ENCODE measurements at regions not wholly inside any gene's neighbourhood (a gene's known extent, or its start where the extent isn't known, plus 50 kb on each side); places are given as distances from the start of the nearest gene placed in this dataset.
"Not testable (repeated sequence)": the region's sequence is repeated elsewhere in the genome, so short reads cannot be mapped to it uniquely, and the experiment has no call there.

GRCh38 chr6:66526061-66526460, 819.0 kb upstream of the EYS start:
- DNase-seq = no peak

- no peak for DNase-seq
Observed at GRCh38 chr6:66522864-66523263, 815.8 kb upstream of the EYS start.

- DNase-seq = no peak
Observed at GRCh38 chr6:66516377-66516776, 809.4 kb upstream of the EYS start.

- no peak for DNase-seq
Observed at GRCh38 chr6:66508433-66508832, 801.4 kb upstream of the EYS start.

GRCh38 chr6:66499851-66500250, 792.8 kb upstream of the EYS start:
- DNase-seq = no peak

- no peak for DNase-seq
Observed at GRCh38 chr6:66496659-66497058, 789.6 kb upstream of the EYS start.

GRCh38 chr6:66494643-66495042, 787.6 kb upstream of the EYS start:
- DNase-seq = not testable (repeated sequence)

GRCh38 chr6:66489269-66489987, 782.4 kb upstream of the EYS start:
- DNase-seq = no peak

- no peak for DNase-seq
Observed at GRCh38 chr6:66481216-66481615, 774.2 kb upstream of the EYS start.

- no peak for DNase-seq
Observed at GRCh38 chr6:66478705-66479104, 771.7 kb upstream of the EYS start.

GRCh38 chr6:66435321-66435720, 728.3 kb upstream of the EYS start:
- DNase-seq = no peak

GRCh38 chr6:66429210-66429609, 722.2 kb upstream of the EYS start:
- DNase-seq = no peak

GRCh38 chr6:66423047-66423446, 716.0 kb upstream of the EYS start:
- DNase-seq = no peak

- DNase-seq = no peak
Observed at GRCh38 chr6:66421570-66421969, 714.5 kb upstream of the EYS start.

GRCh38 chr6:66418906-66419305, 711.9 kb upstream of the EYS start:
- DNase-seq = no peak

- DNase-seq = no peak
Observed at GRCh38 chr6:66403966-66404365, 696.9 kb upstream of the EYS start.

- no peak for DNase-seq
Observed at GRCh38 chr6:66402873-66403272, 695.8 kb upstream of the EYS start.

- DNase-seq = no peak
Observed at GRCh38 chr6:66396549-66396948, 689.5 kb upstream of the EYS start.

GRCh38 chr6:66396145-66396544, 689.1 kb upstream of the EYS start:
- no peak for DNase-seq

- DNase-seq = no peak
Observed at GRCh38 chr6:66390393-66390792, 683.4 kb upstream of the EYS start.

GRCh38 chr6:66376001-66376400, 669.0 kb upstream of the EYS start:
- DNase-seq = no peak

GRCh38 chr6:66369407-66369806, 662.4 kb upstream of the EYS start:
- DNase-seq = no peak

GRCh38 chr6:66362888-66363287, 655.9 kb upstream of the EYS start:
- DNase-seq = no peak

- no peak for DNase-seq
Observed at GRCh38 chr6:66361886-66362285, 654.9 kb upstream of the EYS start.

GRCh38 chr6:66357781-66358180, 650.8 kb upstream of the EYS start:
- no peak for DNase-seq

Measured in T-helper 1 cell (primary cell).